ENCODE measurements at regions not wholly inside any gene's neighbourhood (a gene's known extent, or its start where the extent isn't known, plus 50 kb on each side); places are given as distances from the start of the nearest gene placed in this dataset.
"Not testable (repeated sequence)": the region's sequence is repeated elsewhere in the genome, so short reads cannot be mapped to it uniquely, and the experiment has no call there.

DNA sequence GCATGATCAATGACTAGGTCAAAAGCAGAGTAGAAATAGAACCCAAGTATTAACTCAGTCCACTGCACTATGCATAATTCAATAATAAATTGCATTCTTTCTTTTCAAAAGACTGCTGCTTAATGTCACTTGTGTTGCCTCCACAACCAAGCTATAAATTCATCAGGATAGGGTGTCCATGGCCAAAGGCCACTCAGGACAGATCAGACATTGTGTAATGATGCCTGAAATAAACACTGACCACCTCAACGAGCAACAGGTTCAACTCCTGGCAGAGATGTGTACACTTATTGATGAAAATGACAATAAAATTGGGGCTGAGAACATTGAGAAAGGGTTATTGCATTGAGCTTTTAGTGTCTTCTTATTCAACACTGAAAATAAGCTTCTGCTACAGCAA lies 194.5 kb upstream of the SPOPL start:
- ChIA-PET CTCF (no interaction called here), POLR2A (no interaction called here)
- H3K4me1 Mint-ChIP-seq (ENCODE audit: low read depth): no peaks in the 10 kb centered on the region
- Histone ChIP-seq H3K4me1 (ENCODE audit: insufficient read depth, low read length) (no peaks in the 10 kb centered on the region), H3K4me3 (ENCODE audit: low read length) (no peak overlapping the region), H3K27ac (ENCODE audit: low read depth in 1 of 2, low read length in 2 of 2) (no peak overlapping the region), H3K9me3 (ENCODE audit: control insufficient read depth in 1 of 2, insufficient read depth in 1 of 2, low read length in 2 of 2) (no peaks in the 10 kb centered on the region), H3K36me3 (ENCODE audit: insufficient read depth, low read length) (no peaks in the 10 kb centered on the region), H3K27me3 (ENCODE audit: control insufficient read depth in 1 of 2, insufficient read depth in 2 of 2, low read length in 2 of 2) (no peaks in the 10 kb centered on the region)
- no peak overlapping the region for H3K4me3 Mint-ChIP-seq
- no peak for DNase-seq
- no peak for ATAC-seq (ENCODE audit: poor library complexity)
- intact Hi-C loops (cut with DNase I, micrococcal nuclease): no loop called here
- no peaks in the 10 kb centered on the region for H3K27me3 Mint-ChIP-seq
- H3K36me3 Mint-ChIP-seq (ENCODE audit: low read depth): no peaks in the 10 kb centered on the region
- no peak overlapping the region for H3K27ac Mint-ChIP-seq
- TF ChIP-seq, protein P1, sequence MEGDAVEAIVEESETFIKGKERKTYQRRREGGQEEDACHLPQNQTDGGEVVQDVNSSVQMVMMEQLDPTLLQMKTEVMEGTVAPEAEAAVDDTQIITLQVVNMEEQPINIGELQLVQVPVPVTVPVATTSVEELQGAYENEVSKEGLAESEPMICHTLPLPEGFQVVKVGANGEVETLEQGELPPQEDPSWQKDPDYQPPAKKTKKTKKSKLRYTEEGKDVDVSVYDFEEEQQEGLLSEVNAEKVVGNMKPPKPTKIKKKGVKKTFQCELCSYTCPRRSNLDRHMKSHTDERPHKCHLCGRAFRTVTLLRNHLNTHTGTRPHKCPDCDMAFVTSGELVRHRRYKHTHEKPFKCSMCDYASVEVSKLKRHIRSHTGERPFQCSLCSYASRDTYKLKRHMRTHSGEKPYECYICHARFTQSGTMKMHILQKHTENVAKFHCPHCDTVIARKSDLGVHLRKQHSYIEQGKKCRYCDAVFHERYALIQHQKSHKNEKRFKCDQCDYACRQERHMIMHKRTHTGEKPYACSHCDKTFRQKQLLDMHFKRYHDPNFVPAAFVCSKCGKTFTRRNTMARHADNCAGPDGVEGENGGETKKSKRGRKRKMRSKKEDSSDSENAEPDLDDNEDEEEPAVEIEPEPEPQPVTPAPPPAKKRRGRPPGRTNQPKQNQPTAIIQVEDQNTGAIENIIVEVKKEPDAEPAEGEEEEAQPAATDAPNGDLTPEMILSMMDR (IDR thresholded peaks at IDR 0.05): no peak
- H3K9me3 Mint-ChIP-seq: peaks cover 6% of the 10 kb centered on the region

DNA sequence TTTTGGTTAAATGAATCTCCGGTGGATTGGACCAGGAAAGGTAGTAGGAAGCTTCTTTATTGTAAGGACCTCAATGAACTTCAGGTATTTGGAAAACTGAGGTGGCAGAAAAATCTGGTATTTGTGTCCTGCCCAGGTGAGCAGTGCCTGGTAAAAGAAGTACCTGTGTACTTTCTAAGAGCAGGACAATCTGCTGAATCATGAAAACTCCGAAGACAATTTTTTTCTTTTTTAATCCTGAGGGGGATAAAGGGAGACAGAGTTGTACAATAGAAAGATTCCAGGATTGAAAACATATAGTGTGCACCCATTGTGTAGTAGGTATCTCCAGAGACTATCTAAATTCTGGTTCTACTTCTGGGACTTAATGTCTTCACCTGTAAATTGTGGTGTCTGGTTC lies 191.8 kb upstream of the SPOPL start:
- Histone ChIP-seq H3K9me3 (ENCODE audit: control insufficient read depth in 1 of 2, insufficient read depth in 1 of 2, low read length in 2 of 2) (no peaks in the 10 kb centered on the region), H3K4me1 (ENCODE audit: insufficient read depth, low read length) (no peaks in the 10 kb centered on the region), H3K27ac (ENCODE audit: low read depth in 1 of 2, low read length in 2 of 2) (no peak overlapping the region), H3K27me3 (ENCODE audit: control insufficient read depth in 1 of 2, insufficient read depth in 2 of 2, low read length in 2 of 2) (no peaks in the 10 kb centered on the region), H3K4me3 (ENCODE audit: low read length) (no peak overlapping the region), H3K36me3 (ENCODE audit: insufficient read depth, low read length) (no peaks in the 10 kb centered on the region)
- TF ChIP-seq, protein P1 (IDR thresholded peaks at IDR 0.05): no peak
- DNase-seq: no peak
- Mint-ChIP-seq H3K27ac (no peak overlapping the region), H3K4me3 (no peak overlapping the region), H3K36me3 (ENCODE audit: low read depth) (no peaks in the 10 kb centered on the region), H3K4me1 (ENCODE audit: low read depth) (no peaks in the 10 kb centered on the region), H3K9me3 (peaks cover 10% of the 10 kb centered on the region), H3K27me3 (no peaks in the 10 kb centered on the region)
- ATAC-seq (ENCODE audit: poor library complexity): no peak
- intact Hi-C loops (cut with DNase I, micrococcal nuclease): no loop called here
- ChIA-PET POLR2A (no interaction called here), CTCF (no interaction called here)

DNA sequence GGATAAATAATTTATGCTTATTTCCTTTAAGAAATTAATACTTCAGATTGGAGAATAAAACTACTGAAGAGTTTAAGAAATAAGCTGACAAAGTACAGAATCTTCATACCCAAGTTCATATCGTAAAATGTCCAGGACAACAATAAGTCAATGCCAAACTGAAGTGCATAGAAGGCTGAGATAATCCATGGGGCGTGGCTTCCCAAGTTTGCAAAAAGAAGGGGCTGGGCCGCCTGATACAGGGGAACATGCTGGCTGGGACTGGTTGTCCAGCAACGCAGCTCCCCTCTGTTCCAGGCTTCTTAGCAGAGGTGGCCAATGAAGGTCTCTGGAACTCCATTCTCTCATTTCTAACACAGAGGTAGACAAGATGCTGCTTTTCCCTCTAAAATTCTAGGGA lies 189.5 kb upstream of the SPOPL start:
- DNase-seq (no peak), ATAC-seq (ENCODE audit: poor library complexity) (no peak)
- Mint-ChIP-seq H3K9me3 (peaks cover 10% of the 10 kb centered on the region), H3K27me3 (no peaks in the 10 kb centered on the region), H3K36me3 (ENCODE audit: low read depth) (no peaks in the 10 kb centered on the region), H3K27ac (no peak overlapping the region), H3K4me1 (ENCODE audit: low read depth) (no peaks in the 10 kb centered on the region), H3K4me3 (no peak overlapping the region)
- Histone ChIP-seq H3K27ac (ENCODE audit: low read depth in 1 of 2, low read length in 2 of 2) (no peak overlapping the region), H3K36me3 (ENCODE audit: insufficient read depth, low read length) (no peaks in the 10 kb centered on the region), H3K9me3 (ENCODE audit: control insufficient read depth in 1 of 2, insufficient read depth in 1 of 2, low read length in 2 of 2) (peaks cover 0 to 7% of the 10 kb centered on the region in 2 experiments), H3K27me3 (ENCODE audit: control insufficient read depth in 1 of 2, insufficient read depth in 2 of 2, low read length in 2 of 2) (no peaks in the 10 kb centered on the region), H3K4me3 (ENCODE audit: low read length) (no peak overlapping the region), H3K4me1 (ENCODE audit: insufficient read depth, low read length) (no peaks in the 10 kb centered on the region)
- intact Hi-C loops (cut with DNase I, micrococcal nuclease): no loop called here
- TF ChIP-seq, protein P1 (IDR thresholded peaks at IDR 0.05): no peak
- ChIA-PET CTCF (no interaction called here), POLR2A (no interaction called here)

DNA sequence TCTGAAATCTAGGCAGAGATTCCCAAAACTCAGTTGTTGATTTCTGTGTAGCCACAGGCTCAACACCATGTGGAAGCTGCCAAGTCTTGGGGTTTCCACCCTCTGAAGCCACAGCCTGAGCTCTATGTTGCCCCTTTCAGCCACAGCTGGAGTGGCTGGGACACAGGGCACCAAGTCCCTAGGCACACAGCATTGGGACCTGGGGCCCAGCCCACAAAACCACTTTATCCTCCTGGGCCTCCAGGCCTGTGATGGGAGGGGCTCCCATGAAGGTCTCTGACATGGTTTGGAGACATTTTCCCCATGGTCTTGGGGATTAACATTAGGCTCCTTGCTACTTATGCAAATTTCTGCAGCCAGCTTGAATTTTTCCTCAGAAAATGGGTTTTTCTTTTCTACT lies 186.0 kb upstream of the SPOPL start:
- H3K27me3 ChIP-seq (ENCODE audit: control insufficient read depth in 1 of 2, insufficient read depth in 2 of 2, low read length in 2 of 2); H3K36me3 Mint-ChIP-seq (ENCODE audit: low read depth); POLR2A ChIA-PET; H3K36me3 ChIP-seq (ENCODE audit: insufficient read depth, low read length); DNase-seq; H3K9me3 Mint-ChIP-seq; H3K4me3 ChIP-seq (ENCODE audit: low read length); H3K4me3 Mint-ChIP-seq; H3K27me3 Mint-ChIP-seq; CTCF ChIA-PET; H3K27ac ChIP-seq (ENCODE audit: low read depth in 1 of 2, low read length in 2 of 2); H3K9me3 ChIP-seq (ENCODE audit: control insufficient read depth in 1 of 2, insufficient read depth in 1 of 2, low read length in 2 of 2); H3K27ac Mint-ChIP-seq; H3K4me1 Mint-ChIP-seq (ENCODE audit: low read depth); ATAC-seq (ENCODE audit: poor library complexity); H3K4me1 ChIP-seq (ENCODE audit: insufficient read depth, low read length): not testable (repeated sequence)
- intact Hi-C loops (cut with DNase I, micrococcal nuclease): loop anchor here in 1 of 2 experiments (2.0 kb wide), 1 partner anchor 19 kb away; no protein-coding TSS in a partner anchor

Measured in CD4-positive, alpha-beta T cell (primary cell).